ENCODE measurements at regions not wholly inside any gene's neighbourhood (a gene's known extent, or its start where the extent isn't known, plus 50 kb on each side); places are given as distances from the start of the nearest gene placed in this dataset.

GRCh38 chr12:18955594-18955993, 173.9 kb upstream of the PLEKHA5 start:
- TF ChIP-seq JUND (IDR thresholded peaks at IDR 0.05; ENCODE audit: low read length), result no peak
- TF ChIP-seq PHF8 (conservative IDR thresholded peaks at IDR 0.05; ENCODE audit: low read depth, low read length), result no peak
- TF ChIP-seq TAF1 (IDR thresholded peaks at IDR 0.05; ENCODE audit: low read depth, low read length), result no peak
- no peak for TF ChIP-seq CEBPB (IDR thresholded peaks at IDR 0.05; ENCODE audit: low read depth, low read length)
- TF ChIP-seq BRCA1 (IDR thresholded peaks at IDR 0.05; ENCODE audit: low read depth, low read length), result no peak
- TF ChIP-seq POLR2A (IDR thresholded peaks at IDR 0.05; ENCODE audit: control extremely low read depth in 1 of 2, low read depth in 2 of 2, low read length in 2 of 2), result no peak
- no peak for TF ChIP-seq CREB1 (IDR thresholded peaks at IDR 0.05)
- TF ChIP-seq EZH2 (IDR thresholded peaks at IDR 0.05; ENCODE audit: low read depth, low read length, severe bottlenecking), result no peak
- no peak for TF ChIP-seq CTCF (IDR thresholded peaks at IDR 0.05; ENCODE audit: control extremely low read depth in 1 of 3, insufficient read depth in 1 of 3, low read depth in 1 of 3, low read length in 3 of 3)

All from H1 (cell line).